Adrenal gland (tissue), 9 donors: ENCODE measurements at regions not wholly inside any gene's neighbourhood (a gene's known extent, or its start where the extent isn't known, plus 50 kb on each side); places are given as distances from the start of the nearest gene placed in this dataset.

ENCODE experiments used
- DNase-seq, 7 donors: peaks; one replicate each; pipeline ENCODE4 v3.0.0-alpha.2; 2019 to 2020
- H3K27ac ChIP-seq, 5 donors: fragments of 200-600 bp; sonication (generic) in 4 of 5; 1 replicate in 3 of 5; 2 replicates in 2 of 5; pipeline versions ENCODE4 v1.5.1 to v1.8.0; 2016 to 2020; ENCODE audit warnings: mild to moderate bottlenecking in 1 of 5
- H3K27me3 ChIP-seq: fragments of 200-600 bp; 2 replicates; pipeline ENCODE4 v1.8.0; 2021
- H3K36me3 ChIP-seq, 2 donors: fragments of 200-600 bp; replicated peaks in 1 of 2; 1 replicate in 1 of 2; 2 replicates in 1 of 2; pipeline versions ENCODE4 v1.5.1 to v1.8.0; 2018 to 2022
- H3K4me1 ChIP-seq, 2 donors: fragments of 200-600 bp; replicated peaks in 1 of 2; 1 replicate in 1 of 2; 2 replicates in 1 of 2; pipeline versions ENCODE4 v1.5.1 to v1.8.0; 2018 to 2021
- H3K4me3 ChIP-seq, 4 donors: fragments of 200-600 bp; sonication (generic) in 3 of 4; one replicate each; pipeline ENCODE4 v1.5.1; 2016 to 2018
- H3K9me3 ChIP-seq, 3 donors: fragments of 200-600 bp; sonication (generic) in 1 of 3; replicated peaks in 1 of 3; 1 replicate in 2 of 3; 2 replicates in 1 of 3; pipeline versions ENCODE4 v1.5.1 to v1.8.0; 2016 to 2021
- CTCF ChIP-seq, 6 experiments: fragments of 450-650 bp in 4 of 6; fragments of 200-600 bp in 2 of 6; sonication (generic) in 1 of 6; IDR thresholded peaks; 1 replicate in 5 of 6; 2 replicates in 1 of 6; pipeline versions ENCODE4 v1.5.1 to v1.8.0; 2016 to 2021; ENCODE audit warnings: antibody characterized with exemption in 6 of 6, mild to moderate bottlenecking in 2 of 6, moderate library complexity in 1 of 6
- POLR2A ChIP-seq, 2 donors: fragments of 450-650 bp; IDR thresholded peaks; one replicate each; pipeline ENCODE4 v1.6.1; 2017; ENCODE audit warnings: antibody characterized with exemption in 2 of 2, mild to moderate bottlenecking in 2 of 2, moderate library complexity in 1 of 2
- WGBS, 4 donors: extraction: QIAGEN DNeasy Blood & Tissue Kit in 2 of 4; methylation state at CpG; one replicate each; pipeline versions ENCODE4 v1.1.5 to v1.1.7; 2013 to 2017; 5-methylcytosine and 5-hydroxymethylcytosine counted together
- intact Hi-C, 2 donors: fragments of 100-400 bp; cut with DNase I; formaldehyde crosslinking; loops; one replicate each; pipeline versions ENCODE4 v1.14.1 to v1.15.0; 2022 to 2023
- donor health status: healthy with polysubstance abuse.
- donor health status: Bipolar disorder and iron deficiency.
- donor health status: DM: yes; HTN: yes; CAD: no.
- donor health status: DM: no; HTN: no; CAD: no.
- donor health status: DM: no; HTN: no; CAD: no.

- DNase-seq, result peak in 6 of 7 donors; percentile 20 to 86 (median 33)
- no peaks in the 10 kb centered on the region for H3K36me3 ChIP-seq
- no peaks in the 10 kb centered on the region for H3K27me3 ChIP-seq
- H3K4me3 ChIP-seq, result no peak overlapping the region
- no peak for TF ChIP-seq CTCF (IDR thresholded peaks at IDR 0.05)
- no peak for TF ChIP-seq POLR2A (IDR thresholded peaks at IDR 0.05)
- H3K4me1 ChIP-seq, result peaks cover 0 to 13% of the 10 kb centered on the region in 2 donors
- 73 to 81% (median 76%) methylated on average over 9 of the region's 9 CpGs for WGBS, 4 donors
- H3K27ac ChIP-seq, result peak overlapping the region in 1 of 5 donors; percentile 27
- H3K9me3 ChIP-seq, result no peaks in the 10 kb centered on the region
- intact Hi-C loops, result no loop called here
These were observed 398.1 kb downstream of the TNS1 start for GRCh38 chr2:217604527-217605194.

- 77 to 84% (median 79%) methylated on average over 2 of the region's 2 CpGs for WGBS, 4 donors
- Histone ChIP-seq H3K27ac (no peak overlapping the region), H3K4me3 (no peak overlapping the region), H3K9me3 (no peaks in the 10 kb centered on the region), H3K4me1 (no peaks in the 10 kb centered on the region), H3K36me3 (no peaks in the 10 kb centered on the region), H3K27me3 (no peaks in the 10 kb centered on the region)
- DNase-seq, result no peak
- TF ChIP-seq POLR2A (IDR thresholded peaks at IDR 0.05), result no peak
- no peak for TF ChIP-seq CTCF (IDR thresholded peaks at IDR 0.05)
- intact Hi-C loops, result no loop called here
These were observed 401.2 kb downstream of the TNS1 start for GRCh38 chr2:217601601-217602000.

DNA sequence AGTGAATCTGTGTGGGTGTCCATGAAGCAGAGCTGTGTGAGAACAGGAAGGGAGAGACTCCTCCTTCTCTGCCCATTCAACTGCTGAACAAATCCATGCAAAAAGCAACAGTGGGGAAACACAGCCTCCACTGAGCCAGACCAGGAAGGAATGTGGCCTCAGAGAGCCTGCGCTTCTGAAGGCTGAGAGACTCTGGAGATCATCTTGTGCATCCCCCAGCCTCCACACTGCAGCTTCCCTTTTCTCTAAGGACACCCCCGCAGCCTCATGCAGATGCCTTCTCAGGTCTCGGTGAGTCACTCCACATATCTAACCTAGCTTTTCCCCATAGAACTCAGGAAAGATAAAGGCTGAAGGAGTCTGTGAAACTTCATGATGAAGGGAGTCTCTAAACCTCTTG, 402.9 kb downstream of the TNS1 start:
- intact Hi-C loops, result no loop called here
- H3K36me3 ChIP-seq, result no peaks in the 10 kb centered on the region
- TF ChIP-seq POLR2A (IDR thresholded peaks at IDR 0.05) (no peak), CTCF (IDR thresholded peaks at IDR 0.05) (no peak)
- H3K9me3 ChIP-seq, result no peaks in the 10 kb centered on the region
- DNase-seq, result no peak
- H3K27me3 ChIP-seq, result no peaks in the 10 kb centered on the region
- H3K4me1 ChIP-seq, result no peaks in the 10 kb centered on the region
- 92 to 97% (median 93%) methylated on average over 3 of the region's 3 CpGs for WGBS, 4 donors
- no peak overlapping the region for H3K4me3 ChIP-seq
- H3K27ac ChIP-seq, result no peak overlapping the region

- WGBS, 4 donors, result 91 to 100% (median 94%) methylated on average over 6 of the region's 6 CpGs
- no peak for TF ChIP-seq POLR2A (IDR thresholded peaks at IDR 0.05)
- no peak for TF ChIP-seq CTCF (IDR thresholded peaks at IDR 0.05)
- Histone ChIP-seq H3K36me3 (no peaks in the 10 kb centered on the region), H3K27me3 (no peaks in the 10 kb centered on the region), H3K27ac (no peak overlapping the region), H3K9me3 (no peaks in the 10 kb centered on the region), H3K4me3 (no peak overlapping the region), H3K4me1 (no peaks in the 10 kb centered on the region)
- intact Hi-C loops, result no loop called here
- no peak for DNase-seq
These were observed 405.1 kb downstream of the TNS1 start for GRCh38 chr2:217597681-217598080.
